ENCODE measurements at regions not wholly inside any gene's neighbourhood (a gene's known extent, or its start where the extent isn't known, plus 50 kb on each side); places are given as distances from the start of the nearest gene placed in this dataset.

DNA sequence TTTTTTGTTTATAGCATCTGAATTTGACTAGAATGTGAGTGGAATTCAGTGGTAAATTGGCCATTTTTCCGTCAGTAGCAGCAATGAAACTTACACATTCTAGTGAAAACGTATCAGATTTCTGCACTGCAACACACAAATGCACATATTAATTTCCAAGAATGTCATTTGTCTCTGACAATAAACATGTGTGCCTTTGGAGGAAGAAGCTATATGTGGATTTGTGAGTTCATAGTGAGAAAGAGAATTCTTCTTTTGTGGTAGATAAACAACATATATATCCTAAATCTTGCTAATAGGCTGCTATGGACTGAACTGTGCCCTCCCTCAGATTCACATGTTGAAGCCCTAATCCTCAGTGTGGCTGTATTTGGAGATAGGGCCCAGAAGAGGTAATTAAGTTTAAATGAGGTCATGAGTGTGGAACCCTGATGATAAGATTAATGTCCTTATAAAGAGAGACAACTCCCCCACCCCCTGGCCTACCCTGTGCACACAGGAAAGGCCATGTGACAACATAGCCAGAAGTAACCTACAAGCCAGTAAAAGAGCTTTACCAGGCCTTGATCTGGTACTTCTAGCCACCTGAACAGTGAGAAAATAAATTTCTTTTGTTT is 200.2 kb upstream of the EYA4 start:
- DNase-seq (ENCODE audit: extremely low spot score): no peak

GRCh38 chr6:133042550-133043120 is 198.5 kb upstream of the EYA4 start:
- CTCF ChIA-PET: interaction anchor here (1.1 kb wide), 1 partner anchor 80 kb away, joined by 4 read pairs; no protein-coding TSS in a partner anchor
- POLR2A ChIA-PET: no interaction called here

More for the DNA sequence above, 200.2 kb upstream of the EYA4 start:
- TF ChIP-seq CTCF (IDR thresholded peaks at IDR 0.05; ENCODE audit: control extremely low read depth, extremely low read depth, low read depth, missing control alignments): no peak
- ChIA-PET CTCF (interaction anchor here (0.8 to 1.2 kb wide), 3 partner anchors 11 to 14 kb away, joined by 3 to 4 read pairs (median 3); no protein-coding TSS in a partner anchor), POLR2A (no interaction called here)

DNA sequence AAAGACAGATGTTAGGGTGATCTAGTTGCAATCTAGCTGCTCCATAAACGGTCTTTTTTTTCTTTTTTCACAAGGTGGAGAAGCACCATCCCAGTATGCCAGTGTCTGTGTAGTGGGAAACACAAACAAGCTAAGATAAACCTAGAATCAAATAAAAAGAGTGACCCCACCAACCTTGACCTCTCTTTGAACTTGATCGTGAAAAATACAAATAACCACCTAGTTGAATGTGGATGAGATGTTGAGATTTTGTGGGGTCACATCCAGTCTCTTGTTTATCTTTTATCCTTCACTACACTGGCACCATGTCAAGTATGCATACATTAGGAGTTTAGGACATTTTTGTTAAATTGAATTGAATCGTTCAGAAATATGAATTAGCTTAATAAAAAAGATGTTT is 194.6 kb upstream of the EYA4 start:
- TF ChIP-seq CTCF (IDR thresholded peaks at IDR 0.05; ENCODE audit: control extremely low read depth, extremely low read depth, low read depth, missing control alignments): no peak
- CTCF ChIA-PET: interaction anchor here (1.2 to 1.5 kb wide), 4 partner anchors 10 to 32 kb away, joined by 3 read pairs; no protein-coding TSS in a partner anchor

More at GRCh38 chr6:133042550-133043120, 198.5 kb upstream of the EYA4 start:
- DNase-seq (ENCODE audit: extremely low spot score): no peak
- TF ChIP-seq CTCF (IDR thresholded peaks at IDR 0.05; ENCODE audit: control extremely low read depth, extremely low read depth, low read depth, missing control alignments): no peak

GRCh38 chr6:133047065-133047665 is 194.0 kb upstream of the EYA4 start:
- TF ChIP-seq CTCF (IDR thresholded peaks at IDR 0.05; ENCODE audit: control extremely low read depth, extremely low read depth, low read depth, missing control alignments): no peak
- no peak for DNase-seq (ENCODE audit: extremely low spot score)
- POLR2A ChIA-PET: no interaction called here
- CTCF ChIA-PET: interaction anchor here (1.2 to 1.4 kb wide), 3 partner anchors 15 to 32 kb away, joined by 3 read pairs; no protein-coding TSS in a partner anchor

More for the DNA sequence above, 194.6 kb upstream of the EYA4 start:
- POLR2A ChIA-PET: no interaction called here
- DNase-seq (ENCODE audit: extremely low spot score): no peak

- TF ChIP-seq CTCF (IDR thresholded peaks at IDR 0.05; ENCODE audit: control extremely low read depth, extremely low read depth, low read depth, missing control alignments): no peak
- ChIA-PET CTCF (interaction anchor here (1.0 to 1.4 kb wide), 2 partner anchors 30 to 49 kb away, joined by 3 read pairs; no protein-coding TSS in a partner anchor), POLR2A (no interaction called here)
- no peak for DNase-seq (ENCODE audit: extremely low spot score)
These were observed 193.5 kb upstream of the EYA4 start for GRCh38 chr6:133047706-133048105.

GRCh38 chr6:133051240-133051639 is 189.9 kb upstream of the EYA4 start:
- no peak for DNase-seq (ENCODE audit: extremely low spot score)
- CTCF ChIA-PET: interaction anchor here (1.2 kb wide), 1 partner anchor 34 kb away, joined by 3 read pairs; no protein-coding TSS in a partner anchor
- TF ChIP-seq CTCF (IDR thresholded peaks at IDR 0.05; ENCODE audit: control extremely low read depth, extremely low read depth, low read depth, missing control alignments): no peak
- POLR2A ChIA-PET: no interaction called here

All from GM10248 (cell line).